SK-N-SH (cell line): ENCODE measurements at regions not wholly inside any gene's neighbourhood (a gene's known extent, or its start where the extent isn't known, plus 50 kb on each side); places are given as distances from the start of the nearest gene placed in this dataset.

Experiments
- CTCF ChIP-seq: fragments of 200-600 bp; sonication (generic); IDR thresholded peaks from 2 replicates; pipeline ENCODE4 v1.6.1; 2017; ENCODE audit warnings: antibody characterized with exemption, mild to moderate bottlenecking, moderate library complexity
- EP300 ChIP-seq, 2 experiments: IDR thresholded peaks; 2 replicates each; pipeline versions ENCODE4 v1.4.0 to v1.6.1; 2012; ENCODE audit warnings: borderline replicate concordance in 1 of 2, low read depth in 1 of 2, low read length in 1 of 2
- MAX ChIP-seq: IDR thresholded peaks from 2 replicates; pipeline ENCODE4 v1.4.0; 2012; ENCODE audit warnings: low read depth
- PBX3 ChIP-seq: IDR thresholded peaks from 2 replicates; pipeline ENCODE4; 2012
- POLR2AphosphoS5 ChIP-seq: IDR thresholded peaks from 2 replicates; pipeline ENCODE4 v1.6.1; 2012; ENCODE audit warnings: low read depth, low read length
- RFX5 ChIP-seq: IDR thresholded peaks from 2 replicates; pipeline ENCODE4 v1.6.1; 2012; ENCODE audit warnings: mild to moderate bottlenecking, improper control_type of control experiment, low read length
- SMC3 ChIP-seq: IDR thresholded peaks from 2 replicates; pipeline ENCODE4 v1.6.1; 2012; ENCODE audit warnings: low read depth, low read length, improper control_type of control experiment
- TAF1 ChIP-seq: IDR thresholded peaks from 2 replicates; pipeline ENCODE4 v1.6.1; 2012; ENCODE audit warnings: low read depth, mild to moderate bottlenecking, low read length, moderate library complexity, borderline replicate concordance

GRCh38 chr14:86541972-86542371 lies 1012.0 kb downstream of the FLRT2 start:
- no peak for TF ChIP-seq EP300 (IDR thresholded peaks at IDR 0.05; ENCODE audit: borderline replicate concordance in 1 of 2, low read depth in 1 of 2, low read length in 1 of 2)
- no peak for TF ChIP-seq CTCF
- TF ChIP-seq MAX = no peak
- TF ChIP-seq SMC3 = no peak
- TF ChIP-seq PBX3 = no peak
- TF ChIP-seq TAF1 = no peak
- TF ChIP-seq POLR2AphosphoS5 = no peak
- TF ChIP-seq RFX5 = no peak
